AG04450 (cell line): ENCODE measurements at regions not wholly inside any gene's neighbourhood (a gene's known extent, or its start where the extent isn't known, plus 50 kb on each side); places are given as distances from the start of the nearest gene placed in this dataset.

Source experiments
- CTCF ChIA-PET: fragments of 300-600, 350-600 bp; formaldehyde crosslinking; extraction: SDS; loops from one replicate; lab custom pipeline; 2022; ENCODE audit warnings: antibody characterized with exemption, inconsistent platforms; lab: Charles Lee
- POLR2A ChIA-PET: fragments of 350-600 bp; formaldehyde crosslinking; extraction: SDS; loops from one replicate; lab custom pipeline; 2021; ENCODE audit warnings: antibody characterized with exemption, inconsistent platforms; lab: Yijun Ruan, JAX
- DNase-seq: peaks from one replicate; pipeline ENCODE4 v3.0.0-alpha.2; 2011; ENCODE audit warnings: low read depth, low spot score
- H3K27ac ChIP-seq: one replicate; pipeline ENCODE4 v1.5.1; 2012; ENCODE audit warnings: low read depth, low read length, control low read depth
- H3K27me3 ChIP-seq: one replicate; pipeline ENCODE4 v1.6.0; 2012; ENCODE audit warnings: low read length; ENCODE audit not compliant: control insufficient read depth, insufficient read depth
- H3K4me3 ChIP-seq: 2 replicates; pipeline ENCODE4 v1.5.1; 2011; ENCODE audit warnings: mild to moderate bottlenecking, low read depth, low read length, control low read depth
- H3K9me3 ChIP-seq: 2 replicates; pipeline ENCODE4 v1.5.1; 2012; ENCODE audit warnings: low read length; ENCODE audit not compliant: control insufficient read depth, insufficient read depth
- CTCF ChIP-seq: IDR thresholded peaks from 2 replicates; pipeline ENCODE4 v1.5.1; 2011; ENCODE audit warnings: low read depth, low read length, control low read depth, inconsistent platforms

- no peak for TF ChIP-seq CTCF
- Histone ChIP-seq H3K4me3 (no peak overlapping the region), H3K27me3 (no peaks in the 10 kb centered on the region), H3K27ac (no peak overlapping the region), H3K9me3 (peaks cover 2% of the 10 kb centered on the region; the same call in 1 of the 2 replicates)
- DNase-seq = no peak
- POLR2A ChIA-PET = no interaction called here
- CTCF ChIA-PET = no interaction called here
Measured at GRCh38 chr6:62746161-62746560, 460.1 kb upstream of the KHDRBS2 start.

- no peak for TF ChIP-seq CTCF
- Histone ChIP-seq H3K4me3 (no peak overlapping the region), H3K9me3 (peaks cover 14% of the 10 kb centered on the region), H3K27me3 (no peaks in the 10 kb centered on the region), H3K27ac (no peak overlapping the region)
- no peak for DNase-seq
- POLR2A ChIA-PET = no interaction called here
- CTCF ChIA-PET = no interaction called here
Measured at GRCh38 chr6:62740596-62740995, 454.6 kb upstream of the KHDRBS2 start.

GRCh38 chr6:62740171-62740570 lies 454.1 kb upstream of the KHDRBS2 start:
- ChIA-PET CTCF (no interaction called here), POLR2A (no interaction called here)
- Histone ChIP-seq H3K4me3 (no peak overlapping the region), H3K27ac (no peak overlapping the region), H3K9me3 (peaks cover 14% of the 10 kb centered on the region), H3K27me3 (no peaks in the 10 kb centered on the region)
- DNase-seq = no peak
- no peak for TF ChIP-seq CTCF

- no peaks in the 10 kb centered on the region for H3K27me3 ChIP-seq
- no peak for DNase-seq
Measured at GRCh38 chr6:62737792-62738191, 451.8 kb upstream of the KHDRBS2 start.

GRCh38 chr6:62721408-62721807 lies 435.4 kb upstream of the KHDRBS2 start:
- no peaks in the 10 kb centered on the region for H3K27me3 ChIP-seq
- H3K4me3 ChIP-seq = no peak overlapping the region
- POLR2A ChIA-PET = no interaction called here
- CTCF ChIA-PET = no interaction called here
- H3K27ac ChIP-seq = no peak overlapping the region
- H3K9me3 ChIP-seq = peaks cover 3% of the 10 kb centered on the region; the same call in 1 of the 2 replicates
- DNase-seq = no peak
- no peak for TF ChIP-seq CTCF

More at GRCh38 chr6:62737792-62738191, 451.8 kb upstream of the KHDRBS2 start:
- H3K27ac ChIP-seq = no peak overlapping the region
- POLR2A ChIA-PET = no interaction called here
- no peak for TF ChIP-seq CTCF
- peaks cover 14% of the 10 kb centered on the region for H3K9me3 ChIP-seq
- CTCF ChIA-PET = no interaction called here
- no peak overlapping the region for H3K4me3 ChIP-seq
